Prostate gland (tissue), 2 donors: ENCODE measurements at regions not wholly inside any gene's neighbourhood (a gene's known extent, or its start where the extent isn't known, plus 50 kb on each side); places are given as distances from the start of the nearest gene placed in this dataset.

Experiments
- DNase-seq: peaks from one replicate; pipeline ENCODE4 v3.0.0-alpha.2; 2019; ENCODE audit warnings: low spot score
- H3K27ac ChIP-seq, 2 donors: fragments of 200-600 bp; sonication (generic); 2 replicates each; pipeline ENCODE4 v1.5.1; 2017 to 2019
- H3K27me3 ChIP-seq: fragments of 200-600 bp; sonication (generic); replicated peaks from 2 replicates; pipeline ENCODE4 v1.5.1; 2019; ENCODE audit not compliant: insufficient read depth
- H3K36me3 ChIP-seq, 2 donors: fragments of 200-600 bp; sonication (generic); 1 replicate in 1 of 2; 2 replicates in 1 of 2; pipeline versions ENCODE4 v1.5.1 to v1.8.1; 2017 to 2019
- H3K4me1 ChIP-seq: fragments of 200-600 bp; sonication (generic); replicated peaks from 2 replicates; pipeline ENCODE4 v1.5.1; 2019
- H3K4me3 ChIP-seq, 2 donors: fragments of 200-600 bp; sonication (generic); 2 replicates each; pipeline ENCODE4 v1.5.1; 2017 to 2019
- H3K9me3 ChIP-seq: fragments of 200-600 bp; sonication (generic); 2 replicates; pipeline ENCODE4 v1.5.1; 2017
- CTCF ChIP-seq, 4 experiments: fragments of 200-600 bp in 2 of 4; fragments of 450-650 bp in 2 of 4; sonication (generic) in 2 of 4; IDR thresholded peaks; 1 replicate in 3 of 4; 2 replicates in 1 of 4; pipeline ENCODE4 v1.5.1; 2016 to 2019; ENCODE audit warnings: antibody characterized with exemption in 4 of 4, mild to moderate bottlenecking in 2 of 4, moderate library complexity in 2 of 4
- POLR2A ChIP-seq: fragments of 450-650 bp; IDR thresholded peaks from one replicate; pipeline ENCODE4 v1.6.1; 2016; ENCODE audit warnings: antibody characterized with exemption, mild to moderate bottlenecking
- POLR2AphosphoS5 ChIP-seq: sonication (generic); formaldehyde crosslinking; IDR thresholded peaks from one replicate; pipeline ENCODE4 v1.6.1; 2017; ENCODE audit warnings: antibody characterized with exemption
- WGBS: methylation state at CpG from one replicate; pipeline ENCODE4 v1.1.5; 2018; 5-methylcytosine and 5-hydroxymethylcytosine counted together
- intact Hi-C: fragments of 100-400 bp; cut with DNase I; formaldehyde crosslinking; loops from one replicate; pipeline ENCODE4 v1.14.2; 2022

- Histone ChIP-seq H3K27ac (no peak overlapping the region), H3K36me3 (no peaks in the 10 kb centered on the region), H3K4me3 (no peak overlapping the region), H3K9me3 (no peaks in the 10 kb centered on the region), H3K4me1 (no peaks in the 10 kb centered on the region), H3K27me3 (no peaks in the 10 kb centered on the region)
- no peak for TF ChIP-seq POLR2A
- no peak for TF ChIP-seq CTCF (IDR thresholded peaks at IDR 0.05)
- TF ChIP-seq POLR2AphosphoS5 = no peak
- intact Hi-C loops = no loop called here
- no peak for DNase-seq
- 95% methylated on average over 5 of the region's 5 CpGs for WGBS
These were observed 665.4 kb downstream of the MAT2B start for GRCh38 chr5:164170814-164171213.

GRCh38 chr5:164175083-164175482, 669.7 kb downstream of the MAT2B start:
- H3K9me3 ChIP-seq = no peaks in the 10 kb centered on the region
- DNase-seq = no peak
- no peak for TF ChIP-seq POLR2AphosphoS5
- TF ChIP-seq CTCF (IDR thresholded peaks at IDR 0.05) = no peak
- no peak for TF ChIP-seq POLR2A
- H3K4me3 ChIP-seq = no peak overlapping the region
- no peaks in the 10 kb centered on the region for H3K36me3 ChIP-seq
- intact Hi-C loops = no loop called here
- 35% methylated on average over 2 of the region's 2 CpGs for WGBS
- no peaks in the 10 kb centered on the region for H3K4me1 ChIP-seq
- no peak overlapping the region for H3K27ac ChIP-seq
- no peaks in the 10 kb centered on the region for H3K27me3 ChIP-seq

- whole genome bisulfite sequencing = 81% methylated on average over 2 of the region's 2 CpGs
- Histone ChIP-seq H3K4me3 (no peak overlapping the region), H3K4me1 (no peaks in the 10 kb centered on the region), H3K9me3 (no peaks in the 10 kb centered on the region), H3K27me3 (no peaks in the 10 kb centered on the region), H3K36me3 (no peaks in the 10 kb centered on the region), H3K27ac (no peak overlapping the region)
- intact Hi-C loops = no loop called here
- no peak for DNase-seq
- no peak for TF ChIP-seq CTCF (IDR thresholded peaks at IDR 0.05)
- TF ChIP-seq POLR2AphosphoS5 = no peak
- TF ChIP-seq POLR2A = no peak
These were observed 674.0 kb downstream of the MAT2B start for GRCh38 chr5:164179406-164179805.

- Histone ChIP-seq H3K27me3 (no peaks in the 10 kb centered on the region), H3K9me3 (no peaks in the 10 kb centered on the region), H3K27ac (no peak overlapping the region), H3K36me3 (no peaks in the 10 kb centered on the region), H3K4me1 (no peaks in the 10 kb centered on the region), H3K4me3 (no peak overlapping the region)
- no peak for DNase-seq
- WGBS = 89% methylated on average over 1 of the region's 1 CpG
- TF ChIP-seq POLR2A (no peak), CTCF (IDR thresholded peaks at IDR 0.05) (no peak), POLR2AphosphoS5 (no peak)
- intact Hi-C loops = no loop called here
These were observed 676.2 kb downstream of the MAT2B start for GRCh38 chr5:164181604-164182003.

GRCh38 chr5:164184158-164184557, 678.7 kb downstream of the MAT2B start:
- WGBS = 89% methylated on average over 3 of the region's 3 CpGs
- DNase-seq = no peak

More at GRCh38 chr5:164184158-164184557, 678.7 kb downstream of the MAT2B start:
- no peaks in the 10 kb centered on the region for H3K9me3 ChIP-seq
- H3K27ac ChIP-seq = no peak overlapping the region
- H3K36me3 ChIP-seq = no peaks in the 10 kb centered on the region
- no peak for TF ChIP-seq POLR2AphosphoS5
- TF ChIP-seq CTCF (IDR thresholded peaks at IDR 0.05) = no peak
- TF ChIP-seq POLR2A = no peak
- no peak overlapping the region for H3K4me3 ChIP-seq
- H3K27me3 ChIP-seq = no peaks in the 10 kb centered on the region
- H3K4me1 ChIP-seq = no peaks in the 10 kb centered on the region
- intact Hi-C loops = no loop called here
